22Rv1 (cell line): ENCODE measurements at regions not wholly inside any gene's neighbourhood (a gene's known extent, or its start where the extent isn't known, plus 50 kb on each side); places are given as distances from the start of the nearest gene placed in this dataset.

Source experiments
- ZFX ChIP-seq: fragments of 450-650 bp; IDR thresholded peaks from 2 replicates; pipeline ENCODE4 v1.6.1; 2017; ENCODE audit warnings: antibody characterized with exemption, borderline replicate concordance
- TF ChIP-seq, protein P1 (sequence below): fragments of 450-650 bp; IDR thresholded peaks from 2 replicates; pipeline ENCODE4 v1.5.1; 2017; ENCODE audit warnings: mild to moderate bottlenecking

DNA sequence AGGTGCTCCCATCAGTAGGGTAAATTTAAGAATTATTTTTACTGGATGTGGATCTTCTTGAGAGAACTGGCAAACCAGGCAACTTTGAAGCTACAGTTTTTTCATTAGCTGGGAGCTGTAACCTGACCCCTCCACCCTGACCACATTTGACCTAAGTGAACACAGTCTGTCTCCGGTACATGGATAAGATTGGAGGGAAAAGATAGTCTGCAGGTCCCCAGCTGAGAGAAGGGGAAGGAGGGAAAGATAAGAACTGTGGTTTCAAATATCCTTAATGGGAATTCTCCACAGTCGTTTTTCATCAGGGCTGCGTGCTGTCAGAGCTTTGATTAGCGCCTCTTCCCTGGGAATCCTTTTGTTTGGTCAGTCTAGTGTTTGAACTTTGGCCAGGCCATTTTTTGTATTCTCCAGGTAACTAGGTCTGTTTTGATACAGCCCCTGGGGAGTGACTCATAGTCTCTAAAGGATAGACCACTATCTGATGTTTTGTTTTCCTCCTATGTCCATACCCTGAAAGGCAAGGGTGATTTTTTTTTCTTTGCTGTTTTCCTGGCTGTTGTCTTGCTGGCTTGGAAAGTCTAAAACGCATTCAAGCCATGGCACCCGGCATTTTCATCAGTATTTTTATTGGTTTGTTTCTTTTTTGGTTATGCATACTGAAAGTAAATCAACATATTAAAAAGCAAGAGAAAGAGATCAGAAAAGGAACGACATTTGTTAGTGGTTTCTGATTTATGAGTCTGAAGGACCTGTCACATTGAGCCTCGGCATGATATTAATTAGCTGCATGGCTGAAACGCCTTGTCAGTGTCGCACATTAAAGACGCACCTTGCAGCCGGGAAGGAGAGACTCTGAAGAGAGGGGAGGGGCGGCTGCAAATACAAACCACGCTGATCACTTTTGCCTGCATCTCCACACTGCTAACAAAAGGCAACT, 183.4 kb upstream of the FN1 start:
- TF ChIP-seq, protein P1, sequence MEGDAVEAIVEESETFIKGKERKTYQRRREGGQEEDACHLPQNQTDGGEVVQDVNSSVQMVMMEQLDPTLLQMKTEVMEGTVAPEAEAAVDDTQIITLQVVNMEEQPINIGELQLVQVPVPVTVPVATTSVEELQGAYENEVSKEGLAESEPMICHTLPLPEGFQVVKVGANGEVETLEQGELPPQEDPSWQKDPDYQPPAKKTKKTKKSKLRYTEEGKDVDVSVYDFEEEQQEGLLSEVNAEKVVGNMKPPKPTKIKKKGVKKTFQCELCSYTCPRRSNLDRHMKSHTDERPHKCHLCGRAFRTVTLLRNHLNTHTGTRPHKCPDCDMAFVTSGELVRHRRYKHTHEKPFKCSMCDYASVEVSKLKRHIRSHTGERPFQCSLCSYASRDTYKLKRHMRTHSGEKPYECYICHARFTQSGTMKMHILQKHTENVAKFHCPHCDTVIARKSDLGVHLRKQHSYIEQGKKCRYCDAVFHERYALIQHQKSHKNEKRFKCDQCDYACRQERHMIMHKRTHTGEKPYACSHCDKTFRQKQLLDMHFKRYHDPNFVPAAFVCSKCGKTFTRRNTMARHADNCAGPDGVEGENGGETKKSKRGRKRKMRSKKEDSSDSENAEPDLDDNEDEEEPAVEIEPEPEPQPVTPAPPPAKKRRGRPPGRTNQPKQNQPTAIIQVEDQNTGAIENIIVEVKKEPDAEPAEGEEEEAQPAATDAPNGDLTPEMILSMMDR: no peak
- no peak for TF ChIP-seq ZFX
